ENCODE measurements at regions not wholly inside any gene's neighbourhood (a gene's known extent, or its start where the extent isn't known, plus 50 kb on each side); places are given as distances from the start of the nearest gene placed in this dataset.

- H2AFZ ChIP-seq (ENCODE audit: low read depth, low read length) = no peak overlapping the region
- ChIA-PET CTCF (no interaction called here), POLR2A (no interaction called here)
- H3K27me3 ChIP-seq (ENCODE audit: control insufficient read depth in 2 of 2, insufficient read depth in 2 of 2, low read length in 2 of 2) = no peaks in the 10 kb centered on the region
- no TSS peak for BruUV-seq (replicated peaks)
- intact Hi-C loops (cut with micrococcal nuclease) (no loop called here), dilution Hi-C loops (cut with MboI; ENCODE audit: extremely low pct_ligation_motif_present, low sequenced_read_pairs) (no loop called here)
- H3K36me3 ChIP-seq (ENCODE audit: control insufficient read depth in 2 of 2, extremely low read depth in 1 of 2, insufficient read depth in 2 of 2, low read length in 2 of 2) = no peaks in the 10 kb centered on the region
- H3K9me1 ChIP-seq (replicated peaks; ENCODE audit: control insufficient read depth, extremely low read depth, insufficient read depth, low read length) = no peaks in the 10 kb centered on the region
- no peaks in the 10 kb centered on the region for H3K4me1 ChIP-seq (ENCODE audit: control insufficient read depth, extremely low read depth, insufficient read depth, low read length)
- FAIRE-seq = no peak
- H3K4me2 ChIP-seq (ENCODE audit: insufficient read depth, low read length) = no peak overlapping the region
- no peaks in the 10 kb centered on the region for H3K9me3 ChIP-seq (replicated peaks; ENCODE audit: control insufficient read depth, insufficient read depth, low read length)
- no peak overlapping the region for H3K4me3 ChIP-seq (replicated peaks in 1 of 3; ENCODE audit: insufficient read depth in 1 of 3, low read depth in 1 of 3, low read length in 3 of 3)
- TF ChIP-seq JUN (IDR thresholded peaks at IDR 0.05; ENCODE audit: borderline replicate concordance, insufficient read depth, insufficient read length, low read depth) (no peak), MAX (IDR thresholded peaks at IDR 0.05; ENCODE audit: insufficient read depth, insufficient read length) (no peak), POLR2AphosphoS5 (IDR thresholded peaks at IDR 0.05; ENCODE audit: insufficient read depth, low read depth, low read length) (no peak)
- H3K9ac ChIP-seq (replicated peaks; ENCODE audit: extremely low read depth, insufficient read depth, low read length) = no peak overlapping the region
- no peaks in the 10 kb centered on the region for H4K20me1 ChIP-seq (replicated peaks; ENCODE audit: control insufficient read depth, extremely low read depth, insufficient read depth, low read length)
- no peak for DNase-seq (ENCODE audit: low read depth, low spot score)
- H3K27ac ChIP-seq (ENCODE audit: insufficient read depth, low read depth, low read length) = no peak overlapping the region
- H3K79me2 ChIP-seq (ENCODE audit: control insufficient read depth, insufficient read depth, low read length) = no peaks in the 10 kb centered on the region
Measured at GRCh38 chr18:45232061-45232460, 383.2 kb upstream of the SLC14A2 start.

GRCh38 chr18:45236676-45237075, 378.6 kb upstream of the SLC14A2 start:
- FAIRE-seq = no peak
- no peak overlapping the region for H2AFZ ChIP-seq (ENCODE audit: low read depth, low read length)
- POLR2A ChIA-PET = no interaction called here

More at GRCh38 chr18:45236676-45237075, 378.6 kb upstream of the SLC14A2 start:
- Histone ChIP-seq H3K36me3 (ENCODE audit: control insufficient read depth in 2 of 2, extremely low read depth in 1 of 2, insufficient read depth in 2 of 2, low read length in 2 of 2) (no peaks in the 10 kb centered on the region), H3K79me2 (ENCODE audit: control insufficient read depth, insufficient read depth, low read length) (no peaks in the 10 kb centered on the region), H3K27ac (ENCODE audit: insufficient read depth, low read depth, low read length) (no peak overlapping the region), H4K20me1 (replicated peaks; ENCODE audit: control insufficient read depth, extremely low read depth, insufficient read depth, low read length) (no peaks in the 10 kb centered on the region), H3K4me2 (ENCODE audit: insufficient read depth, low read length) (no peak overlapping the region), H3K9me1 (replicated peaks; ENCODE audit: control insufficient read depth, extremely low read depth, insufficient read depth, low read length) (no peaks in the 10 kb centered on the region), H3K9me3 (replicated peaks; ENCODE audit: control insufficient read depth, insufficient read depth, low read length) (no peaks in the 10 kb centered on the region), H3K9ac (replicated peaks; ENCODE audit: extremely low read depth, insufficient read depth, low read length) (no peak overlapping the region), H3K4me1 (ENCODE audit: control insufficient read depth, extremely low read depth, insufficient read depth, low read length) (no peaks in the 10 kb centered on the region), H3K4me3 (replicated peaks in 1 of 3; ENCODE audit: insufficient read depth in 1 of 3, low read depth in 1 of 3, low read length in 3 of 3) (no peak overlapping the region), H3K27me3 (ENCODE audit: control insufficient read depth in 2 of 2, insufficient read depth in 2 of 2, low read length in 2 of 2) (no peaks in the 10 kb centered on the region)
- no peak for DNase-seq (ENCODE audit: low read depth, low spot score)
- no TSS peak for BruUV-seq (replicated peaks)
- CTCF ChIA-PET = no interaction called here
- dilution Hi-C loops (cut with MboI; ENCODE audit: extremely low pct_ligation_motif_present, low sequenced_read_pairs) = no loop called here
- no peak for TF ChIP-seq MYC (IDR thresholded peaks at IDR 0.05; ENCODE audit: low read depth, low read length)
- TF ChIP-seq CTCF (IDR thresholded peaks at IDR 0.05; ENCODE audit: extremely low read depth in 1 of 2, insufficient read depth in 1 of 2, low read depth in 1 of 2, low read length in 2 of 2) = no peak
- TF ChIP-seq MAX (IDR thresholded peaks at IDR 0.05; ENCODE audit: insufficient read depth, insufficient read length) = no peak
- TF ChIP-seq EZH2 (IDR thresholded peaks at IDR 0.05; ENCODE audit: borderline replicate concordance, low read depth, low read length, severe bottlenecking) = no peak
- TF ChIP-seq POLR2A (IDR thresholded peaks at IDR 0.05; ENCODE audit: low read depth, low read length) = no peak
- no peak for TF ChIP-seq JUN (IDR thresholded peaks at IDR 0.05; ENCODE audit: borderline replicate concordance, insufficient read depth, insufficient read length, low read depth)
- intact Hi-C loops (cut with micrococcal nuclease) = no loop called here

All from endothelial cell of umbilical vein (primary cell).